MM.1S (cell line): ENCODE measurements at regions not wholly inside any gene's neighbourhood (a gene's known extent, or its start where the extent isn't known, plus 50 kb on each side); places are given as distances from the start of the nearest gene placed in this dataset.

Experiments used
- DNase-seq: peaks from one replicate; pipeline ENCODE4 v3.0.0-alpha.2; 2015
- H2AFZ ChIP-seq: fragments of 300-600 bp; sonication (generic); 2 replicates; pipeline ENCODE4 v1.6.0; 2016; ENCODE audit warnings: antibody characterized with exemption, low read length
- H3F3A ChIP-seq: fragments of 300-600 bp; sonication (generic); 2 replicates; pipeline ENCODE4 v1.6.1; 2016; ENCODE audit warnings: mild to moderate bottlenecking, antibody characterized with exemption, low read length, moderate library complexity, mixed read lengths; ENCODE audit not compliant: insufficient read depth
- H3K27ac ChIP-seq: fragments of 300-600 bp; sonication (generic); 2 replicates; pipeline ENCODE4 v1.5.1; 2016; ENCODE audit warnings: mild to moderate bottlenecking, low read length
- H3K27me3 ChIP-seq: fragments of 300-600 bp; sonication (generic); replicated peaks from 2 replicates; pipeline ENCODE4 v1.6.0; 2016; ENCODE audit warnings: low read length; ENCODE audit not compliant: insufficient read depth
- H3K36me3 ChIP-seq: fragments of 300-600 bp; sonication (generic); replicated peaks from 2 replicates; pipeline ENCODE4 v1.6.1; 2016; ENCODE audit warnings: mild to moderate bottlenecking, low read length, mixed read lengths; ENCODE audit not compliant: insufficient read depth
- H3K4me1 ChIP-seq: fragments of 300-600 bp; sonication (generic); 2 replicates; pipeline ENCODE4 v1.6.1; 2016; ENCODE audit warnings: low read length, mixed read lengths
- H3K4me2 ChIP-seq: fragments of 300-600 bp; sonication (generic); 2 replicates; pipeline ENCODE4 v1.6.0; 2016; ENCODE audit warnings: low read depth, low read length
- H3K4me3 ChIP-seq: fragments of 300-600 bp; sonication (generic); 2 replicates; pipeline ENCODE4 v1.5.1; 2016; ENCODE audit warnings: low read length, mixed read lengths
- H3K79me2 ChIP-seq: fragments of 300-600 bp; sonication (generic); 2 replicates; pipeline ENCODE4 v1.6.1; 2016; ENCODE audit warnings: mixed run types, low read length, mixed read lengths
- H3K9ac ChIP-seq: fragments of 300-600 bp; sonication (generic); 2 replicates; pipeline ENCODE4 v1.6.1; 2016; ENCODE audit warnings: low read length, mixed read lengths
- H3K9me2 ChIP-seq: fragments of 300-600 bp; sonication (generic); replicated peaks from 2 replicates; pipeline ENCODE4 v1.6.1; 2016; ENCODE audit warnings: mild to moderate bottlenecking, low read length, mixed read lengths; ENCODE audit not compliant: insufficient read depth
- H3K9me3 ChIP-seq: fragments of 300-600 bp; sonication (generic); replicated peaks from 2 replicates; pipeline ENCODE4 v1.6.1; 2016; ENCODE audit warnings: mild to moderate bottlenecking, low read length, mixed read lengths; ENCODE audit not compliant: insufficient read depth
- H4K20me1 ChIP-seq: fragments of 300-600 bp; sonication (generic); 2 replicates; pipeline ENCODE4 v1.6.1; 2016; ENCODE audit warnings: mild to moderate bottlenecking, low read length, moderate library complexity, mixed read lengths; ENCODE audit not compliant: insufficient read depth
- EZH2 ChIP-seq: fragments of 300-600 bp; sonication (generic); optimal IDR thresholded peaks from 2 replicates; pipeline ENCODE3; 2017; ENCODE audit warnings: low read depth, mild to moderate bottlenecking, antibody characterized with exemption, low read length, mixed read lengths
- EZH2phosphoT487 ChIP-seq: fragments of 300-600 bp; sonication (generic); IDR thresholded peaks from 2 replicates; pipeline ENCODE4 v1.6.1; 2018; ENCODE audit warnings: antibody characterized with exemption, low read length
- TF ChIP-seq, protein P1 (sequence below): fragments of 300-600 bp; sonication (generic); IDR thresholded peaks from 2 replicates; pipeline ENCODE4 v1.5.1; 2016; ENCODE audit warnings: antibody characterized with exemption, low read length, mixed read lengths

DNA sequence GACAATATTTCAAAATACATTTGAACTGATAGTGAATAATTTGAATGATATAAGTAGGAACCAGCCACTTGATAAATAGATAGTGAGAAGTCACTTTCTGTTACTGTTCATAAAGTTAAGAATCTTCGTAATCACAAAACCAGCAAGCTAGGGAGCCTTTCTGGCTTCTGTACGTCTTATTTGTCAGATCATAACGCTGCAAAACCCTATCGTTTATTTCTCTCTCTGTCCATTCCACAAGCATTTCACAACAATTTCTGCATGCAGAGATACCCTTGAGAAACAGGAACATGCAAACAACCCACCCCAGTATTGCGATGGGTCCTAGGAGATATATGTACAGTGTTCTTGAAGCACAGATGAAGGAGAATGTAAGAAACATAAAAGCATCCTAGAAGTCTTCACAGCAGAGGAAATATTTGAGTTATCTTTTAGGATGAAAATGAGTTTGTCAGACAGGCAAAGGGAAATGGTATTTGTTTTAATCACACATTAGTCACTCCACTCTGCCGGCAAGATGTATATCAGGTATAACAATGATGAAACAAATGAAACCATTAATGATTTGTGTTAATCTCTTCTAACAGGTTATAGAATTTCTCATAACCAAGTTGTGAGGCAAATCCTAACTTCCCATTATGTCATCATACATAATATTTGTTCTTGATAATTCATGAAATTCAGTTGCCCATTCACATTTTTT, 668.7 kb upstream of the FTMT start:
- no peak for TF ChIP-seq EZH2phosphoT487
- TF ChIP-seq, protein P1, sequence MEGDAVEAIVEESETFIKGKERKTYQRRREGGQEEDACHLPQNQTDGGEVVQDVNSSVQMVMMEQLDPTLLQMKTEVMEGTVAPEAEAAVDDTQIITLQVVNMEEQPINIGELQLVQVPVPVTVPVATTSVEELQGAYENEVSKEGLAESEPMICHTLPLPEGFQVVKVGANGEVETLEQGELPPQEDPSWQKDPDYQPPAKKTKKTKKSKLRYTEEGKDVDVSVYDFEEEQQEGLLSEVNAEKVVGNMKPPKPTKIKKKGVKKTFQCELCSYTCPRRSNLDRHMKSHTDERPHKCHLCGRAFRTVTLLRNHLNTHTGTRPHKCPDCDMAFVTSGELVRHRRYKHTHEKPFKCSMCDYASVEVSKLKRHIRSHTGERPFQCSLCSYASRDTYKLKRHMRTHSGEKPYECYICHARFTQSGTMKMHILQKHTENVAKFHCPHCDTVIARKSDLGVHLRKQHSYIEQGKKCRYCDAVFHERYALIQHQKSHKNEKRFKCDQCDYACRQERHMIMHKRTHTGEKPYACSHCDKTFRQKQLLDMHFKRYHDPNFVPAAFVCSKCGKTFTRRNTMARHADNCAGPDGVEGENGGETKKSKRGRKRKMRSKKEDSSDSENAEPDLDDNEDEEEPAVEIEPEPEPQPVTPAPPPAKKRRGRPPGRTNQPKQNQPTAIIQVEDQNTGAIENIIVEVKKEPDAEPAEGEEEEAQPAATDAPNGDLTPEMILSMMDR = no peak
- TF ChIP-seq EZH2 = no peak
- no peaks in the 10 kb centered on the region for H3K36me3 ChIP-seq
- no peak overlapping the region for H3K4me2 ChIP-seq
- no peak overlapping the region for H3K9ac ChIP-seq
- no peak overlapping the region for H3K27ac ChIP-seq
- H3K27me3 ChIP-seq = no peaks in the 10 kb centered on the region
- no peaks in the 10 kb centered on the region for H4K20me1 ChIP-seq
- no peak overlapping the region for H3K4me3 ChIP-seq
- no peaks in the 10 kb centered on the region for H3F3A ChIP-seq
- H3K79me2 ChIP-seq = no peaks in the 10 kb centered on the region
- no peaks in the 10 kb centered on the region for H3K4me1 ChIP-seq
- DNase-seq = no peak
- H3K9me3 ChIP-seq = no peaks in the 10 kb centered on the region
- no peak overlapping the region for H2AFZ ChIP-seq
- no peaks in the 10 kb centered on the region for H3K9me2 ChIP-seq

DNA sequence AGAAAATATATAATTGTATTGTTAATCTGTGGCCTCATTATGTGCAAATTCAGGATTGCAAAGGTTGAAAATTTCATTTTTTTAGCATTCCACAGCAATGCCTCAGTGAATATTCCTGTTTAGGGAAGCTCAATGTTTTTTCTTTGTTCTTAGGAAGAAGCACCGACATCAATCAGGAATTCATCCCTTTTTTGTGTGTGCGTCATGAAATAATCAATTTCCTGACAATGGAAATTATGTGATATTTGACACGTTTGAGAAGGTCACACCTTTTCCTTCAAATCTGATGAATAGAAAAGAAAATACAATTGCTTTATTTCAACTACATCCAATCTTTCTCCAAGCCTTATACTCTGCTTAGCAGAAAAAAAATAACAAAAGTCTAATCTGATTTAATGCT, 662.8 kb upstream of the FTMT start:
- H3K27me3 ChIP-seq = no peaks in the 10 kb centered on the region
- no peak for DNase-seq
- H3K36me3 ChIP-seq = no peaks in the 10 kb centered on the region
- H3K4me1 ChIP-seq = no peaks in the 10 kb centered on the region
- no peak overlapping the region for H3K27ac ChIP-seq
- no peak overlapping the region for H2AFZ ChIP-seq
- H3K9me3 ChIP-seq = no peaks in the 10 kb centered on the region
- TF ChIP-seq, protein P1 = no peak
- TF ChIP-seq EZH2phosphoT487 (no peak), EZH2 (no peak)
- no peaks in the 10 kb centered on the region for H4K20me1 ChIP-seq
- H3K79me2 ChIP-seq = no peaks in the 10 kb centered on the region
- no peak overlapping the region for H3K9ac ChIP-seq
- no peak overlapping the region for H3K4me2 ChIP-seq
- H3K9me2 ChIP-seq = no peaks in the 10 kb centered on the region
- no peaks in the 10 kb centered on the region for H3F3A ChIP-seq
- H3K4me3 ChIP-seq = no peak overlapping the region

DNA sequence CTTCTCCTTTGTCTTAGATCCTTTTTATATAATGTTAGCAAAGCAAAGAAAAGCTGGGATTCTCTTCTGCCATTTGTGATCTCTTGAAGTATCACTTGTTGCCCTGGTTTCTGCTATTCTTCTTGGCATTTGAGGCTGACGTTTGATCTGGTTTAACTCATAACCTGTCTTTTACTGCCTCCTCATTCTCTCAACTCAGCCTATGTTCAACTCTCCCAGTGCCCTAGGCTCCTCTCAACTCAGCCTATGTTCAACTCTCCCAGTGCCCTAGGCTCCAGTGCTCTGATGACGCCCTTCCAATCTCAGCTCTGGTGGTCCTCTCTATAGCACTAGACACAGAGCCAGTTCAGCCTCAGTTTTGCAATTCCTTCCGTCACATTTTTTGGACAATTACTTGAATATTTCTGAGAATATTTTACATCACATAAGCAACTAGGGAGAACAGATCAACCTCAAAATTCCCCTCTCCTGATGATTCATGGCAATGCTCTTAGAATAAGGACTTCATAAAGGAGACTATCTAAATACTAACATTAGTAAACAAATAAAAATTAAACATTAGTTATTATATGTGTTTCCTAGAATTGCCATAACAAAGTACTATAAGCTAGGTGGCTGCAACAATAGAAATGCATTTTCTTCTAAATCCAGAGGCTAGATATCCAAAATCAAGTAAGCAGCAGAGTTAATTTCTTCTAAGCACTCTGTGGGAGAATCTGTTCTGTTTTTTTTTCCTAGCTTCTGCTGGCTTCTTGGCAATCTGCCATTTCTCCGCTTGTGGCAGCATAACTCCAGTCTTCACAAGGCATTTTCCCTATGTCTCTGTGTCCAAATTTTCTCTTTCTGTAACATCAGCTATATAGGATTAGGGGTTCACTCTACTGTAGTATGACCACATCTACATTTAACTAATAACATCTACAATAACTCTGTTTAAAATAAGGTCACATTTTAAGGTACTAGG, 662.1 kb upstream of the FTMT start:
- Histone ChIP-seq H3K79me2 (no peaks in the 10 kb centered on the region), H3K9ac (no peak overlapping the region), H3K27ac (no peak overlapping the region), H3K9me2 (no peaks in the 10 kb centered on the region), H3K4me1 (no peaks in the 10 kb centered on the region), H3K27me3 (no peaks in the 10 kb centered on the region), H3K36me3 (no peaks in the 10 kb centered on the region), H3K4me3 (no peak overlapping the region), H3F3A (no peaks in the 10 kb centered on the region), H2AFZ (no peak overlapping the region), H3K4me2 (no peak overlapping the region), H3K9me3 (no peaks in the 10 kb centered on the region), H4K20me1 (no peaks in the 10 kb centered on the region)
- TF ChIP-seq EZH2phosphoT487 (no peak), EZH2 (no peak)
- TF ChIP-seq, protein P1 = no peak
- DNase-seq = no peak
